ENCODE measurements at regions not wholly inside any gene's neighbourhood (a gene's known extent, or its start where the extent isn't known, plus 50 kb on each side); places are given as distances from the start of the nearest gene placed in this dataset.

DNA sequence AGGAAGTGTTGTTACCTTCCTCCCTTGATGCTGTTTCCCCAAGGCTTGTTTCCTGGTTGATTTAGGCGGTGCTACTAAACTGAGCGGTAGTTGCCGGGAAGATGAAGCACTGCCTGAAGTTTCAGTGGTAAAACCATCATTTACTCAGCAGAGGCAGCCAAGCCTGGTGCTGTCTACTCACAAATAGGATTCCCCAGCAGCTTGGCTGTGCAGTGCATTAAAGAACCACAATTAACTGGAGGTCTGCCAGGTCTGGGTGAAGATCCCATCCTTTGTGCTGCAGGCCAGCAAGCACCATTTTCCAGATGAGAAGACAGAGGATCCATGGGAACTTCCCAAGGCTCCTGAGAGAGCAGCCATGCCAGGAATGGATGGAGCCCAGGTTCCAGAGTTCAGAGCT lies 231.9 kb upstream of the E2F8 start:
- no peak for DNase-seq (ENCODE audit: low spot score)

DNA sequence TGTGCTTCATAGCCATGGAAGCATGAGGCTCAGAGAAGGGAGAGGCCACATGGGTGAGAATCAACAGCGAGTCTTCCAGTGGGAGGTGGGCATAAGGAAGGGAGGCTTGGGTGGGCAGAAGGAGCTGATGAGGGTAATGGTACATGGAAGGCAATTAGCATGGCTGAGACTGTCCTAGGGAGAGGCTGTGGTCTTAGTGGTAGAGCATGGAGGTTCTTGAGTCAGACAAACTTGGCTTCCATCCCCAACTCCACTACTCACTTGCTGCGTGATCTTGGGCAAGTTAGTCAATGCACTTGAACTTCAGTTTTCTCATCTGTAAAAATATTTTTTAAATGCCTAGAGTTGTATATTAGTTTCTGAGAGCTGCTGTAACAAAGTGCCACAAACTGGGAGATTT lies 227.2 kb upstream of the E2F8 start:
- no peak for DNase-seq (ENCODE audit: low spot score)

GRCh38 chr11:19466314-19466713 lies 225.6 kb upstream of the E2F8 start:
- no peak for DNase-seq (ENCODE audit: low spot score)

GRCh38 chr11:19463976-19464375 lies 223.2 kb upstream of the E2F8 start:
- no peak for DNase-seq (ENCODE audit: low spot score)

- DNase-seq (ENCODE audit: low spot score): peak; percentile 6
Observed at GRCh38 chr11:19460718-19461405, 220.1 kb upstream of the E2F8 start.

DNA sequence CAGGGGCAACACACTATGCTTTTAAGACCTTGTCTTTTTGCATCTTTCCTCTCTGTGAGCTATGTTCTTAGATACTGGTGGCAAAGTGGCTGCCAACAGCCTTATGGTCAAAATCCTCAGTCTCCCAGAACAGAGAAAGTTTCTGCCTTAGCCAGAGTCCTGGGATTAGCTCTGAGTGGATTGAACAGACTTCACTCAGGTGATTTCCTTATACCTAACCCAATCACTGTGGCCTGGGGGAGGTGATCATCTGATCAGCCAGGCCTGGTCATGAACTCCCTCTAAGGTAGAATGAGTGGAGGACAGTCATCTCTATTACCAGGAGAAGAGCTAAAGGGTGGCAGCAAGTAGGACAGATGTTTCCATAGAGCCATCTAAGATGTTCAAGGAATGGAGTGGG lies 218.5 kb upstream of the E2F8 start:
- no peak for DNase-seq (ENCODE audit: low spot score)

DNA sequence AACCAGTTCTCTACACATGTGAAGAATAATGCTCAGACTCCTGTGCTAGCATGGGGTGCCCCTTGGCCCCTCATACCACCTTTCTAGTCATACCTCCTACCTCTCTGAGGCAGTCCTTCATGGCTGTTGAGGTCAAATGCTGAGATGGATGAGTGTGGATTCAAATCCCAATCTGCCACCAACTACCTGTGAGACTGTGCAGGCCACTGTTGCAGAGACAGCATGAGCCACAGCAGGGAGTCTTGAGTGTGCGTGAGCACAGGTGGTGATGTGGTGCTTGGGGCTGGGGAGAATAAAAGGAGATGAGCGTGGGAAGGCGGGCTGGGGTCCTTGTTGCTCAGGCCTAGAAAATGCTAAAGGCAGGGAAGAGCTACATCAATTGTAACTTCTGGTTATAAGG lies 218.0 kb upstream of the E2F8 start:
- no peak for DNase-seq (ENCODE audit: low spot score)

GRCh38 chr11:19458231-19458630 lies 217.5 kb upstream of the E2F8 start:
- peak; percentile 8 for DNase-seq (ENCODE audit: low spot score)

- DNase-seq (ENCODE audit: low spot score): peak; percentile 72
Observed at GRCh38 chr11:19455731-19456130, 215.0 kb upstream of the E2F8 start.

GRCh38 chr11:19453651-19454257 lies 213.0 kb upstream of the E2F8 start:
- no peak for DNase-seq (ENCODE audit: low spot score)

- DNase-seq (ENCODE audit: low spot score): no peak
Observed at GRCh38 chr11:19451609-19452008, 210.9 kb upstream of the E2F8 start.

DNA sequence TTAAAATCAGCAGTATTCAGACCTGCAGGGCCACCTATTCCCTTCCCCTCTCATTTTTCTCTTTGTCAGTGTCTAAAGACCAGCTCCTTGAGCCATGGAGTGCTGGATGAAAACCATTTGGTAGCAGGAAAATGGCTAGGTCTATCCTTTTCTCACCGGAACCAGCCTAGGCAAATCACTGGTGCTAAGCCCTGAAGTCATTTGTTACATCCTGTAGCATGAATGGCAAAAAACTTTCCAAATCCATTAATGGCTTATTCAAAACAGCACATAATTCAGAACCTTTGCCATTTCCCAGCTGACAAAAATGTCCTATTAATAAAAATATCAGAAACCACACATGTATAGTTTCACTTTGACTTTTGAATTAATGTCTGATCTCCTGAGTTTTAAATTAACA lies 209.5 kb upstream of the E2F8 start:
- no peak for DNase-seq (ENCODE audit: low spot score)

DNA sequence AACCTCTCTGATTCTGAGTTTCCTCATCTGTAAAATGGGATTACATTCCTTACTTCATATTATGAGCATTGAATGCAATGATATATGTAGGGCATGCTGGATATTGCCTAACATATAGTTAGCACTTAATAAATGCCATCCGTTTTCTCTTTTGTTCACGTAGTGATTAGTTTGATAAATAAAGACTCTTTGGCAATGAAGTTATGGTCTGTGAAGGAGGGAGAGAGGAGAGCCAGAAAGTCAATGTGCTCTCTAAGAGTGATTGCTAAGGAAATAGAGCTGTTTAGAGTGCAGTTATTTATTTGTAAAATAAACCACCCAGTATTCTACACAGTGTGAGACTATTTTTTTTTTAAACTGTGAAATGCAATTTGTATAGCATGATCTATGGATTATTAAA lies 207.9 kb upstream of the E2F8 start:
- DNase-seq (ENCODE audit: low spot score): no peak

DNA sequence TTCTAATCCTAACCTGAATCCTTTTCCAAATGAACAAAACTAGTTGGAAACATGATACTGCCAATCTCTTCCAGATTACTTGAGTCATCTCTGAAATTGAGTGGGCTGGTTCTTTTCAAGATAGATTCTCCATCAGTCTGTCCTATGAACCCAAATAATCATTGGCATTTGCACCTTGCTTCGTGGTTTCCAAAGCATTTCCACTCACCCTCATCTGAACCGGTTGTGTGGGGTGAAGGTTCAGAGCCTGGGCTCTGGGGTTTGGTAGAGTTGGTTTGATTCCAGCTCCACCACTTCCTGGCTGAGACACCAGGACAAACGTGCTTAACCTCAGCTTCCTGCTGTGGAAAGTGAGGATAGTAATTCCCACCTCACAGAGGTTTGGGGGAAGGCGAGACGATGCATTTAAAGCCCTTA lies 206.4 kb upstream of the E2F8 start:
- no peak for DNase-seq (ENCODE audit: low spot score)

GRCh38 chr11:19445771-19446170 lies 205.0 kb upstream of the E2F8 start:
- no peak for DNase-seq (ENCODE audit: low spot score)

DNA sequence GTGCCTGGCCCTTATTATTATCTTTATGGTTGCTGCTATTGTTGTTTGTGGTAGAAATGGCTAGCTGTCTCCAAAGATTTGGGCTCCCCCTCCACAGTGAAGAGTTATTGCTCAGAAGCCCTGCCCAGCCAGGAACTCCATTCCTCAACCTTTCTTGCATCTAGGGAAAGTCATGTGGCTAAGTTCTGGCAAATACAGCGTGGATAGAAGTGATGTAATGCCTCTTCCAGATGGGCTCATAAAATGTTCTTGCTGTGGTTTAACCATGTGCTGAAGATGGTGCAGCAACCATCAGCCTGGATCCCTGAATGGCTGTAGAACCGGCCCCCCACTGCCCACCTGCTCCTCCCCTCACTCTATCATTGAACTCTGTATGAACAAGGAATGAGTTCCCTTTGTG lies 203.5 kb upstream of the E2F8 start:
- DNase-seq (ENCODE audit: low spot score): no peak

GRCh38 chr11:19442554-19442910 lies 201.8 kb upstream of the E2F8 start:
- no peak for DNase-seq (ENCODE audit: low spot score)

DNA sequence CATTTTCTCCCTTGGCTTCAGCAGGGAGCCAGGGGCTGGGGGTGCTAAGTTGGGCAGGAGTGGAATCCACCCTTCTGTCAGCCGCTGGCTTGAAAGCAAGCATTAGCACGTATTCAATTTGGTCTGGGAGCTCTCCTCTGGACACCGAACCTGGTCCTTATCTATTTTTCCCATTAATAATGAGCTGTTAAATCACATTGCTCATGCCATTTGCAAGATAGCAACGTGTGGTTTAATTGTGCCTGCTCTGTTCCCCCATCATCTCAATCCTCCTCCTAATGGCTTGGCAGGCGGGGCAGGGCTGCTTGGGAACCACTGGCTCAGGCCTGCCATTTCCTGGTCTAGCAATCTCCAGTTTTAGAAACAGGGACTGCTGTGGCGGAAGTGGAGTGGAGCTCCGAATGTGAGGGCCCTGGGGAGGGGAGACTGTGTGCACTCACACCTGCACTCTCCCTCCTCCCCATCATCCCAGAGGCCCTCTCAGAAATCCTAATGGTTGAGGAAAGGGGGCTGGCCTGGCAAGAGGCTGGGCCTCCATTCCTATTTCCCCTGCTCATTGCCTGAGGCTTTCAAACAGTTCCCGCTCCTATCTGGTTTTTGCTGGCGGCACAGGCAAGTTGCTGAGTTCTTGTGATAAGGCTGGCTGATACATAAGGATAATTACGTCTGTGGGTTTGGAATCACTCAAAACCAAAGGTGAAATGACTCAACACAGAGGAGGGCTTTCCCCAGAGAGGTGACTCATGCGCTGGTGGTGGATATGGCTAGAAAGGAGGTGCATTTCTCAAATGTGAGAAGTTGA lies 201.2 kb upstream of the E2F8 start:
- peak; percentile 81 for DNase-seq (ENCODE audit: low spot score)

DNA sequence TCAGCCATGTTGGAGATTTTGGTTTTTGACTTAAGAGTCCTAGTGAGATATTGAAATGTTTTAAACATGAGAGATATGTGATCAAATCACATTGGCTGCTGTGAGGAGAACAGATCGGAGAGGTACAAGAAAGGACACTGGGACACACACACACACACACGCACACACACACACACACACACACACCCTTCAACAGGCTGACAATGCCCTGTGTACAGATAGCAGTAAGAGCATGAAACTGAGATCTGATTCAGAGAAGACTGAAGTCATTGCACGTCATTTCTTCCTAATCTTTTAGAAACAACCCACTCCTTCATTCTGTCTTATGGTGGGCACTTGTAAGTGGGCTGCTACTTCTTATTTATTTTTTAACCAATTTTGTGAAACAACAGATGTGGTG lies 200.5 kb upstream of the E2F8 start:
- DNase-seq (ENCODE audit: low spot score): no peak

DNA sequence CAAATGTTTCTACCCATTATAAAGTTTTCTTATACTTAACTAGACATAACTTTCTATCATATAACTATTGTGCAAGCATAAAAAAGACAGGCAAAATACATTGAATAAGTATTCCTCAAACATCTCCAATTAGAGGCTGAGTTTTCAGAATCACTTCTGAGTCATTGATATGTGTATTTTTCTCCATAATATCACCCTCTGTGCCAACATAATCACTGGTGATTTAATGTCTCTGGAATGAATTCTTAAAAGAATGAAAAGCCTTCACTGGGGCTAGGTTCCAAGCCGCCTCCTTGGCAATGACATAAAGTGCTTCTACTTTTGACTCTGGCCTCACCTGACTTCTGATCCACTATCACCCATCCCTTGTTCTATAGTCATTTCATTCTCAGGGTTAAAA lies 197.0 kb upstream of the E2F8 start:
- DNase-seq (ENCODE audit: low spot score): no peak

DNA sequence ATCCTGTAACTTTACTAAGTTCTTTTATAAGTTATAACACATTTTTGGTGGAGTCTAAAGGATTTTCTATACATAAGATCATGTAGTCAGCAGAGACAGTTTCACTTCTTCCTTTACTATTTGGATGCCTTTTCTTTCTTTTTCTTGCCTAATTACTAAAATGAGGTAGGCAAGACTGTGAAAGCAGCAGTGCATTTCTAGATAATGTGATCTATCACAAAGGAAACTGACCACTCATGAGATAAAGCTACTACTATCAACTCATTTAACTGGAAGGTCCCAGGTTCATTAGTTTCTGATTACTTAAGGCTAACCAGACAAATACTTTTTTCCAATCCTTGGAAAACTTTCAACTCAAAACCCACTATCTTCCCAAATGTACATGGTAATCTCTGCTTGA lies 196.2 kb upstream of the E2F8 start:
- no peak for DNase-seq (ENCODE audit: low spot score)

DNA sequence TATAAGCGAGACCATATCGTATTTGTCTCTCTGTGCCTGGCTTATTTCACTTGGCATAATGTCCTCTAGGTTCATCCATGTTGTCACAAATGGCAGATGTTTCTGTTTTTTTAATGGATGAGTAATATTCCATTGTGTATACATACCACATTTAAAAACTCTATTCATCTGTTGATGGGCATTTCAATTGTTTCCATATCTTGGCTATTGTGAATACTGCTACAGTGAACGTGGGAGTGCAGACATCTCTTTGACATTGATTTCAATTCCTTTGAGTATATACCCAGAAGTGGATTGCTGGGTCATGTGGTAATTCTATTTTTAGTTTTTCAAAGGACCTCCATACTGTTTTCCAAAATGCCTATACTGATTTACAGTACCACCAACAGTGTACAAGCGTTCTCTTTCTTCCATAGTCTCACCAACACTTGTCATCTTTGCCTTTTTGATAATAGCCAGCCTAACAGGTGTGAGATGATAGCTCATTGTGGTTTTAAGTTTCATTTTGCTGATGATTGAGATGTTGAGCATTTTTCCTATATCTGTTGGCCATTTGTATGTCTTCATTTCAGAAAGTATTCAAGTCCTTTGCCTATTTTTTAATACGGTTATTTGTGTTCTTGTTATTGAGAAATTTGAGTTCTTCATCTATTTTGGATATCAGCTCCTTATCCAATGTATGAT lies 194.7 kb upstream of the E2F8 start:
- no peak for DNase-seq (ENCODE audit: low spot score)

DNA sequence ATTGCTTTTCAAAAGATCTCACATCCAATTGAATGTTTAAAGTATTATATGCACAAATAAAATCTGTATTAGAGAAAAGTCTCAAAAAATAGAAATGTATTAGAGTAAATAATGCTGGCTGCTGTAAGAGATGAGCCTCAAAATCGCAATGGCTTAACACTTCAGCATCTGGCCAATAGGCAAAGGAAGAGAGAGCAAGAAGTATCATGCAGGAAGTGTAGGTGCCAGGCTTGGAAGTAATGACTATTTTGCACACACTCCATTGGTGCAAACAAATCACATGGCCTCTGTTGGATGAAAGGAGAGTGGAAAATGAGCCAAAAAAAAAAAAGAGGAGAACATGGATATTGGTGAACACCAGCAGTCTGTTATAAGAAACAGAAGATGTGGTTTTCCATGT lies 193.0 kb upstream of the E2F8 start:
- no peak for DNase-seq (ENCODE audit: low spot score)
